NCI-H2227 treated with DMSO at 0.1 percent for 48 hours (cell line): ENCODE measurements at regions not wholly inside any gene's neighbourhood (a gene's known extent, or its start where the extent isn't known, plus 50 kb on each side); places are given as distances from the start of the nearest gene placed in this dataset.

Experiments used
- DNase-seq: peaks from one replicate; lab custom pipeline; 2025; lab: John Stamatoyannopoulos, UW

GRCh38 chr4:123096038-123096437 is 173.6 kb upstream of the NUDT6 start:
- no peak for DNase-seq

DNA sequence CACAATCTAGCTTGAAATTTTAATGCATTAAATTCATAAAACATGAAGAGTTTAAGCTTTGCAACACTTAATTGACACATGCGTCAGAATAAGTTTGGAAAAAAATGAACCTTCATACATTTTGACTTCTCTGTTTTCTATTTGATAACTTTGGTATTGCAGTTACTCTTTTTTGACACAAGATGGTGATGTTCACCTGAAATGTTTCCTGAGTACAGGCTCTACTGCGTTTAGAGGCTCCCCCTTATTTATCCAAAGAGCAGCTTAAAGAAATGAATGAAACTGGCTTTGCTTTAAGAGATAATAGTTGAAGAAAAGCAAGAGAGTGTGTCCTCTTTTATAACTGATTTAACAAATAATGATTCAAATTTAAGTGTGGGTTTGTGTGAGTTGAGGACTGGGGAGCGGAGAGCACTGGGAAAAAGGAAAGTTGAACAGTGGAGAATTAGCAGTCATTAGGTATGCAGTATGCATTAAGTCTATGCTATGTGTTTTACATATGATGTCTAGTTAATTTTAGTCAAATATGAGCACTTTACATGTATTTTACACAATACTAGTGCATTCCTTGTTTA is 180.6 kb upstream of the NUDT6 start:
- DNase-seq, result peak; percentile 7

DNA sequence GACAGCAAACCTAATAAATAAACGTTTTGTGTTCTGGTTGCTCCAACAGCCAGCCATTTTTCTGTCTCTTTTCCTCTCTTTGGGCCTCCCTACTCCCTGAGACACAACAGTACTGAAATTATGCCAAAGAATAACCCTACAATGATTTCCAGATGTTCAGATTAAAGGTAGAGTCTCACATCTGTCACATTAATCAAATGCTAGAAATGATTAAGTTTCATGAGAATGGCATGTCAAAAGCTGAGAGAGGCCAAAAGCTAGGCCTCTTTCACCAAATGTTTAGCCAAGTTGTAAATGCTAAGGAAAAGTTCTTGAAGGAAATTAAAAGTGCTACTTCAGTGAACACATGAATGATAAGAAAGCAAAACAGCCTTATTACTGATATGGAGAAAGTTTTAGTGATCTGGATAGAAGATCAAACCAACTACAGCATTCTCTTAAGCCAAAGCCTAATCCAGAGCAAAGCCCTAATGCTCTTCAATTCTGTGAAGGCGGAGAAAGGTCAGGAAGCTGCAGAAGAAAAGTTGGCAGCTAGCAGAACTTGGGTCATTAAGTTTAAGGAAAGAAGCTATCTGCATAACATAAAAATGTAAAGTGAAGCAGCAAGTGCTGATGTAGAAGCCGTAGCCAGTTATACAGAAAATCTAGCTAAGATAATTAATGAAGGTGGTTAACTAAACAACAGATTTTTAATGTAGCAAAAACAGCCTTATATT is 182.1 kb upstream of the NUDT6 start:
- no peak for DNase-seq

DNA sequence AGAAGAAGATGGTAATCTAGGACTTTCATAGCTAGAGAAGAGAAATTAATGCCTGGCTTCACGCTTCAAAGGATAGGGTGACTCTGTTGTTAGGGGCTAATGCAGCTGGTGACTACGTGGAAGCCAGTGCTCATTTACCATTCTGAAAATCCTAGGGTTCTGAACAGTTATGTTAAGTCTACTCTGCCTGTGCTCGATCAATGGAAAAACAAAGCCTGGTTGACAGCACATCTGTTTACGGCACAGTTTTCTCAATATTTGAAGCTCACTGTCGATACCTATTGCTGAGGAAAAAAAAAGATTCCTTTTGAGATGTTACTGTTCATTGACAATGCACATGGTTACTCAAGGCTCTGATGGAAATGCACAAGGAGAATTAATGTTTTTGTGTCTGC is 182.6 kb upstream of the NUDT6 start:
- DNase-seq, result no peak

- DNase-seq, result no peak
Measured at GRCh38 chr4:123106747-123107146, 184.3 kb upstream of the NUDT6 start.

DNA sequence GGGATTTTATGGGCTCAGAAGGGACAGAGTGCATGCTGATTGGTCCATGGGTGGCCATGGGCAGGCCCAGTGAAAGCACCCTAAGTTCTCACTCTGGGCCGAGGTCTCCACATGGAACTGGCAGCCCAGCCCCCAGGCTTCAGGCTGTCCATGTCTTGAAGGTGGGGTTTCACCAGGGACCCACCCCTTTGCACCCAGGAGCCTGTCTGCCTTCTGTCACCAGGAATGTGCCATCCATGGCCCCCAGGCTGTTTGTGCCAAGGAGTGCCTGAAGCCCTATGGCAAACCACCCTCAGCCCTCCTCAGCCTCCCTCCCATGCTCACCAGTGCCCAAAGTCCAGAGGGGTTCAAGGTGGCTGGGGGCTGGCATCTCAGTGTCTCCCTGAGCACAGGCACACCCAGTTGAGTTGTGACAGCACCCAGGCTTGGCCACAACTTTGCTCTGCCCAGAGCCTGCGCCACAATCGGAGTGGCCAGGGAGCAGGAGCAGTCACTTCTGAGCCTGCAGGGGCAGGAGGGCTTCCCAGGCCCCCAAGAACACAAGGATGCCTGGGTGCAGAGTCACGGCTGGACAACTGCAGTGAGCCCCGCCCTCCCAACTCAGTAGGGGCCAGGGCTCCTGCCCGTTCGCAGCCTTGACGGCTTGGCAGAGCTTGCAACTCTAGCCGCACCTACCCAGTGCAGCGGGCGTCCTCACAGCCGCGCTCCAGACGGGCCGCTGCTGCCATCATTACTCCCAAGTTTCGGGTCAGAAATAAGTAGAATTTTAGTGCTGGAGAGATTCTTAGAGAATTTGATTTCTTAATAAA is 185.3 kb upstream of the NUDT6 start:
- no peak for DNase-seq

DNA sequence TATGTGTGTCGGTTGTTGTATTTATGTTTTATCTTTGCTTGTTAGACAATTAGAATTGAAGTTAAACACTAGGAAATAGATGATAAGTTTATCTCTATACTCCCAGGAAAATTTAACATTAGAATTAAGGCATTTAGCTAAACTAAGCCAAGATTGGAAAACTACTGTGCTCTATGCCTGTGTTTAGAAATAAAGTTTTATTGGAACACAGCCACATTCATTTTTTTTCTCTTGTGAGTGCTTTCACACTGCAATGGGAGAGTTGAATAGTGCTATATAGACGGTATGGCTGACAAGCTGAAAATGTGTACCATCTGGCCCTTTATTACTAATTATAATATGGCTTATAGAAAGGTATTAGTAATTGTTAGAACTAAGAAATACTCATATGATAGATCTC is 186.7 kb upstream of the NUDT6 start:
- no peak for DNase-seq

DNA sequence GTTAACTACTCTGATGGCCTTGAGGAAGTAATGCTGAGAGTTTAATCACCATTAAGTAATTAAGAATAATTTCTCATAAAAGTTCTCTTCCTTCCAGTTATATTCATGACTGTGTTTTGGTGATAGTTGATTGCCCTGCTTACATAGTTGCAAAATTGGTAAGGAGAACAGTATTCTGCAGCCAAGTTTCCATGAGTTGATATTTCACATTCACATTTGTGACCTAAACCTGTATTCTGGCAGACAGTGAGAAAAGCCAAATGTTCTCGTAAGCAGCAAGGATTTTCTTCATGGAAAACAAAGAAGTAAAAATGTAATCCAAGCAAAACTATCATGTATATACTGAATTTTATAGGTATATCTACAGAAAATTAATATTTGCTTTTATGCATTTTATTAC is 187.8 kb upstream of the NUDT6 start:
- DNase-seq, result no peak

DNA sequence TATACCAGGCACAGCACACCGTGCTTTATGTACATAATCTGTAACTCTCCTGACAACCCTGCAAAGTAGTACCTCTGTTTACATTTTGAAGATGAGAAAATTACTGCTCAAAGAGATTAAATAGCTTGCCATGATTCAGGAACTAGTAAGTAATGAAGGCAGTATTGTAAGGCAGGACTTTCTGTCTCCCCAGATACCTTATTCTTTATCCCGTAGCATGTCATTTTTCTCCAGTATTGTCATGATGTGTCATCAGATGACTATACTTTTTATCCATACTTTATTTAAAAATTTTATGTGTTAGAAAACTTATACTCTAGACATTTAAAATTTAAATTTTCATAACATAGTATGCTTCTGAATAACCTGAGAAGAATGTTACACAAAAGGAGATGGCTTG is 188.3 kb upstream of the NUDT6 start:
- no peak for DNase-seq

DNA sequence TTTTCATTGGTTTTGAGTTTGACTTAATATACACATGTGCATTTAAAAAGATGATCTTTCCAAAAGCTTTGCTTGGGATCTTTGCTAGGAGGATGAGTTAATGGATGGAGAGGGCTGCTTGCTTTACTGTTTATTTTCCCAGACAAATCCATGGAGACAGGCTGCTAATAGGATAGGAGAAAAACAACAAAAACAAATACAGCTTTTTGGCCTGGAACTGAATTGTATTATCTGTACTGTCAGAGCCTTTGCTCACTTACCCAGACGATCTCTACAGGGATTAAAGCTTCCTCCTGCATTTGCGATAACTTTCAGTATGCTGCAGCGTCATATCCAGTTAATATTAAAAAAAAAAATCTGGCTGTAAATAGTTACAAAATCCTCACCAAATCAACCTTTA is 190.8 kb upstream of the NUDT6 start:
- no peak for DNase-seq

DNA sequence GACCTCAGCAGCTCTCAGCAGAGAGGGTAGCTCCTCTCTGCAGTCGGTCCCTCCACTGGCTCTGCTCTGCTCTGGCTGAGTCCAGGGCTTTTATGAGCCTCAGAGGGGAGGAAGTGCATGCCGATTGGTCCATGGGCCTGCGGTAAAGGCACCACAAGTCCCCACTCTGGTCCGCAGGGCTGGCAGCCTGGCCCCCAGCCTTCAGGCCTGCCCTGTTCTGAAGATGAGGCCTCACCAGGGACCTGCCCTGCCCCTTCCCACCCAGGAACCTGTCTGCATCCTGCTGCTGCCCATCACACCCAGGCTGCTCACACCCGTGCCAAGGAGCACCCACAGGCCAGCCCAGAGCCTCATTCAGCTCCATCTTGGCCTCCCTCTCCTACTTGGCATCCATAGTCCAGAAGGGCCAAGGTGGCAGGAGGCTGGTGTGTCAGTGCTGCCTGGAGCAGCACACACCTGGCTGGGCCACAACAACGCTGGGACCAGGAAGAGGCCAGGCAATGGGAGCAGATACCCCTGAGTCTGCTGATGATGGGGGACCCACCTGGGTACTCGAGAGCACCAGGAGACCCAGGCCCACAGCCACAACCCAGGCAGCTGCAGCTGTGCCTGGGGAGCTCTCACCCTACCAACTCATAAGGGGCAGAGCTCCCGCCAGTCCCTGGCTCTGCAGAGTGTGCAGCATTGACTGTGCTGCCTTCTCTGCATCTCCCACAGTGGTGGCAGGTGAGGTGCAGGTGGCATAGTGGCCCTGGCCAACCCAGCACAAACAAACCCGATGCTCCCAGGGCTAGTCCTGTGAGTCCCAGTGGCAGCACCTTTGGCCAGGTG is 191.9 kb upstream of the NUDT6 start:
- DNase-seq, result no peak

DNA sequence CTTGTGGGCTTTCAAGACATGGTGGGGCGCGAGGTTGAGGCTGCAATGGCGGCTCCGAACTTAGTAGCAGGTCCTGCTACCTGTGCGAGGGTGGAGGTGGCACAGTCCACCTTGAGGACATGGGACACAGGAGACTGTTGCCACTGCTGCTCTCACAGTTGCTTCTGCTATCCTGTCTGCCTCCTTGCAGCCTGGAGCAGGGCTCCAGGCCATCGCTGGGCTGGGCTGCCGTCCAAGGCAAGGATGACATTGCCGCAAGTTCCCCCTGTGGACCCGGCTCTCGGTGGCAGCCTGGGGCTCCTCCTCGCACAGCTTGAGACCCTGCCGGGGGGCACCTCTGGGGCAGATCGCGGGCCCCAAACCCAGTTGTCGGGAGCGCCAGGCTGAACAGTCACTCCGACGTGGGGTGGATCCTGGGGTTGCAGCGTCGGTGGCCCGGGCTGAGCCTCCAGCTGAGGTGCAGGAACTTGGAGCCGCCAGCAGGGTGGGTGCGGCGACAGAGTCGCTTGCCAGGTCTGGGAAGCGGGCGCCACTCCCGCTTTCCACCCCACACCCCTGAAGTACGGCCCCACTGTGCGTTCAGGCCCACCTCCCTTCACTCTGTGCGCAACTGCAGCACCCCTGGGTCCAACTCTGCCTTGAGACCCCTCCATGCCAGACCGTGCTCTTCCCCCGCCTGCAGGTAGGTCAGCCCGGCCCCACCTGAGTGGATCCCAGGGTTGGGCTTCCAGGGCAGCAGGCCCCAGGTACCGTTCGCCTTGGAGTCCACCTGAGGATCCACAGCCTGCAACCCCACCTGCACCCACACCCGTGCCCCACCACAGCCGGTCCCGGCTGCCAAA is 192.7 kb upstream of the NUDT6 start:
- DNase-seq, result no peak

DNA sequence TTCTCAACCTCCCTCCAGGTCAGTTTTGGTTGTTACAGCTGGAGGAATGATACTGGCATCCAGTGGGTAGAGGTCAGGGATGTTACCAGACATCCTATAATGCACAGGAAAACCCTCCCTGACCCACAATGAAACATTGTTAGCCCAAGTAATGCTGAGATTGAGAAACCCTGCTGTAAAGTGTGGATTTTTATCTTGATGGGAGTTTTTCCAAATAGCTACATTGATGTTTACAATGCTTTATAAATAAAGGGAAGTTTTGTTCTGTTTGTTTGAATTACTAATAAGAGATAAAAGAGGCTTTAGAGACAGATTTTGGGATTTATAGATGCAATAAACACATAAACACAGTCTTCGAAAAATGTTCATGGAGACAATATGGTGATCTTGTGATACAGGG is 194.0 kb upstream of the NUDT6 start:
- DNase-seq, result no peak

- DNase-seq, result no peak
Measured at GRCh38 chr4:123120473-123120872, 198.1 kb upstream of the NUDT6 start.

GRCh38 chr4:123121241-123121907 is 199.0 kb upstream of the NUDT6 start:
- DNase-seq, result no peak

GRCh38 chr4:123125477-123125876 is 203.1 kb upstream of the NUDT6 start:
- DNase-seq, result no peak

DNA sequence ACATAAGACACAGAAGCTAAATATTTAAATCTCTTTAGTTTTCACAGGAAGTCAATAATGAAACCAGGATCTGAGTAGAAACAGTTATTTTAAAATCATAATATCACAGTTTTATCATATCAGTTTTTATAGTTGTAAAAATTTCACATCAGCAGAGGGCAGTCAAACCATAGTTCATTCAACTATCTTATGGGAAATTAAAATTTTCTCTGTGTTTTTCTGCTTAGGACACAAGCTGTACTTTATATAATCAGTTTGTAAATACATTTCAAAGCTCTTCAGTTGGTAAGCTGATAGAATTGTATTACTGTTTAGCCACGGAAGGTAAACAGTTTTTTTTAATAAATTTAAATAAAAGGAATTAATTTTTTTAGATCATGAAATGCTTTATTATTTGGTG is 204.8 kb upstream of the NUDT6 start:
- DNase-seq, result no peak

DNA sequence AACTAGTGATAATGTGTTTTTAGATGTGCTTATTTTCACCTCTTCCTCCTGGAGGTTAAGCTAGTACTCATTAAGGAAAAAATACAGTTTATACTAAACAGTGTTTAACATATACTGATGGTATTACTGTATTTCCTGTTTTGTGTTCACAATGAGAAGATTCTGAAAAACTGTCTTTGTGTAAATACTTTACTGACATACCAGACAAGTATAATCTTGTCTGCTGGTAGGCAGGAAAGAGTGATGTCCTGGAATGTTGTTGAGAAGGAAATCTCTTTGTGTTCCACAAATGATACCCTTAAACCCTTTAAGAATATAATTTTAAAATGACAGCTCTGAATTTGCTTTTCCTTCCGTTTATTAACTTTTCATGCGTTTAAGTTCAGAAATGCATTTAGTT is 205.5 kb upstream of the NUDT6 start:
- DNase-seq, result no peak

DNA sequence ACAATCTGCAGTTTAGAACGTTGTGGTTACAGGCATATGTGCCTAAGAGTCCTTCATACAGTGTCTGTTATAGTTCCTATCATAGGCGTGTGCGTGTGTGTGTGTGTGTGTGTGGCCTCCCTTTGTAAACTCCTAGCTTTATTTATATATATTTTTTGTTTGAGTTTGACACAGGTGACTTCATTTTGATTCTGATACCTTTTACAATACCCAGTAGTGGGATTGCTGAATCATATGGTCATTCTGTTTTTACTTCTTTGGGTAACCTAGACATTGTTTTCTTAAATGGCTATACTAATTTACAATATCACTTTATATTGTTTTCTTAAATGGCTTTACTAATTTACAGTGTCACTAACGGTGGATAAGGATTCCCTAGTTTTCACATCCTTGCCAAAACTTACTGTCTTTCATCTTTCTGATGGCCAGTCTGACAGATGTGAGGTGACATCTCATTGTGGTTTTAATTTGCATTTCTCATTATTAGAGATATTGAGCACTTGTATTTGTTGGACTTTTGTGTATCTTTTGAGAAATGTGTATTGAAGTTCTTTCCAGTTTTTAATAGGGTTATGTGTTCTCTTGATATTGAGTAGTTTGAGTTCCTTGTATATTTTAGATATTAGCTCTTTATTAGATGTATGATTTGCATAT is 211.1 kb upstream of the NUDT6 start:
- DNase-seq, result no peak

DNA sequence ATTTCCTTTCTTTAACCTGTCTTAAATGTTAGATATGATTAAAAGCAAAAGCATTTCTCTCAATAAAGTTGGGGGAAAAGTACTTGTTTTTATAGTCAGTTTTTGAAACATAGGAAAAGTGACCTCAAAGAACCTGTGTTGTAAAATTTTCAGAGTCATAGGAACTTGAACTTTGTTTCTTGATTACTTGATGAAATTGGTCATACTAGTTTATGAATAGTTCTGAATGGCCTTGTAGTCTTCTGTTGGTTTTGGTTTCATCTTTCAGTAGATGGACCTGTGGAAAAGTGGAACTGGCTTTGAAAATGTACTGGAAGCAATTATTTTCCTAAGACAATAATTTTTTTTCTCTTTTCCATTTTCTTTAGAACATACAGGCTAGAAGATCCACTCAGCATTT is 222.2 kb upstream of the NUDT6 start:
- no peak for DNase-seq
